ENCODE measurements at regions not wholly inside any gene's neighbourhood (a gene's known extent, or its start where the extent isn't known, plus 50 kb on each side); places are given as distances from the start of the nearest gene placed in this dataset.

DNA sequence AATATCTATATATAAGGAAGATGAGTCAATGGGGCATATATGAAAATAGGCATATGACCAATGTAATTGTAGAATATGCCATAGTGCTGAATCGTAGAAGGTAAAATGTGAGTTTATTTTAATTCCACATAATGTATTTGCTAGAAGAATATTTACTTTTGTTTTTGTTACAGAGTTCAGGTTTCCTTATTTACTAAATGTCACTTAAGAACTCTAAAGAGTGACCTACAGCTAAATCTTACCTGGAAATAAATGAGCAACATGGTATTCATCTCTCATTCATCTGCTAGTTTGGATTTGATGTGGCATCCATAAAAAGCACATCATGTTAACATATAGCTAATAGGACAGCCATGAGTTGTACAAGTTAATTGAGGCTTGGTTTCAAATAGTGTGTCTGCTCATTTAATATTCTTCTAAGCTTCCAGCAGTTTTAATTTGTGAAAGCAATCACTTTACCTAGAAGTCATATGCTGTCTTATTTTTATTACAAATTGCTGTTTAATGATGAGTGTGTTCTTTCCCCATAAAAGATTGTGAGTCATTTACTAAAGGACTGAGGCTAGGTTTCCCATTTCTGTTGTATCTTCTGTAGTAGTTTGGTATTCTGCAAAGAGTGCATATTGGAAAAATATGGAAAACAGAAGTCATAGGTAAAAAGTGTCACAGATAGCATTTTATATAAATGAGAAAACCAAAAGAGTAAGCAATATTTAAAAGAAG is 222.1 kb upstream of the POU1F1 start:
- H3K27me3 Mint-ChIP-seq (ENCODE audit: unreplicated experiment), result no peaks in the 10 kb centered on the region

DNA sequence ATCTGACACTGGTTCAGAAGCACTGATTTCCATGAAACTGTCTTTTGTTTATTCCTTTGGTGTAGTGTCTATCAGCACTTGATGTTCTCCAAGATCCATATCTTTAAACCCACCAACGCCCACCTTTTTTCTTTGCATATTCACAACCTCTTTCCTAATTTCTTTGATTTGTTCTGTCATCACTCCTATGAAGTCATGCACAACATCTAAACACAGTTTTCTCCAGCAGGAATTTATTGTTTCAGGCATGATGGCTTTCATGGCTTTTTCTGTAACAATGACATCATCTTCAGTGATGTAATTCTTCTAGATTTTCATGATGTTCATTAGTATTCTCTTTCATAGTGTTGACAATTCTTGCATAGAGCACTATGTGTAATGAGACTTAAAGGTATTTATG is 219.6 kb upstream of the POU1F1 start:
- TF ChIP-seq, protein P1, sequence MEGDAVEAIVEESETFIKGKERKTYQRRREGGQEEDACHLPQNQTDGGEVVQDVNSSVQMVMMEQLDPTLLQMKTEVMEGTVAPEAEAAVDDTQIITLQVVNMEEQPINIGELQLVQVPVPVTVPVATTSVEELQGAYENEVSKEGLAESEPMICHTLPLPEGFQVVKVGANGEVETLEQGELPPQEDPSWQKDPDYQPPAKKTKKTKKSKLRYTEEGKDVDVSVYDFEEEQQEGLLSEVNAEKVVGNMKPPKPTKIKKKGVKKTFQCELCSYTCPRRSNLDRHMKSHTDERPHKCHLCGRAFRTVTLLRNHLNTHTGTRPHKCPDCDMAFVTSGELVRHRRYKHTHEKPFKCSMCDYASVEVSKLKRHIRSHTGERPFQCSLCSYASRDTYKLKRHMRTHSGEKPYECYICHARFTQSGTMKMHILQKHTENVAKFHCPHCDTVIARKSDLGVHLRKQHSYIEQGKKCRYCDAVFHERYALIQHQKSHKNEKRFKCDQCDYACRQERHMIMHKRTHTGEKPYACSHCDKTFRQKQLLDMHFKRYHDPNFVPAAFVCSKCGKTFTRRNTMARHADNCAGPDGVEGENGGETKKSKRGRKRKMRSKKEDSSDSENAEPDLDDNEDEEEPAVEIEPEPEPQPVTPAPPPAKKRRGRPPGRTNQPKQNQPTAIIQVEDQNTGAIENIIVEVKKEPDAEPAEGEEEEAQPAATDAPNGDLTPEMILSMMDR (IDR thresholded peaks at IDR 0.05; ENCODE audit: unreplicated experiment), result no peak
- no TSS peak for BruUV-seq (replicated peaks)
- no peak for DNase-seq
- CTCF ChIA-PET, result no interaction called here
- no peak overlapping the region for H3K27ac Mint-ChIP-seq (ENCODE audit: unreplicated experiment)
- intact Hi-C loops (cut with micrococcal nuclease; ENCODE audit: unreplicated experiment), result no loop called here
- H3K4me1 Mint-ChIP-seq (ENCODE audit: low read depth, unreplicated experiment), result no peaks in the 10 kb centered on the region
- H3K36me3 Mint-ChIP-seq (ENCODE audit: insufficient read depth, unreplicated experiment), result no peaks in the 10 kb centered on the region
- peaks cover 3% of the 10 kb centered on the region for H3K9me3 Mint-ChIP-seq (ENCODE audit: low read depth, unreplicated experiment)
- H3K4me3 Mint-ChIP-seq (ENCODE audit: low read depth, unreplicated experiment), result no peak overlapping the region
- H3K27me3 Mint-ChIP-seq (ENCODE audit: unreplicated experiment), result no peaks in the 10 kb centered on the region

More for the DNA sequence above, 222.1 kb upstream of the POU1F1 start:
- CTCF ChIA-PET, result no interaction called here
- intact Hi-C loops (cut with micrococcal nuclease; ENCODE audit: unreplicated experiment), result no loop called here
- TF ChIP-seq, protein P1 (IDR thresholded peaks at IDR 0.05; ENCODE audit: unreplicated experiment), result no peak
- Mint-ChIP-seq H3K27ac (ENCODE audit: unreplicated experiment) (no peak overlapping the region), H3K9me3 (ENCODE audit: low read depth, unreplicated experiment) (peaks cover 3% of the 10 kb centered on the region), H3K36me3 (ENCODE audit: insufficient read depth, unreplicated experiment) (no peaks in the 10 kb centered on the region), H3K4me1 (ENCODE audit: low read depth, unreplicated experiment) (no peaks in the 10 kb centered on the region), H3K4me3 (ENCODE audit: low read depth, unreplicated experiment) (no peak overlapping the region)
- no TSS peak for BruUV-seq (replicated peaks)
- no peak for DNase-seq

DNA sequence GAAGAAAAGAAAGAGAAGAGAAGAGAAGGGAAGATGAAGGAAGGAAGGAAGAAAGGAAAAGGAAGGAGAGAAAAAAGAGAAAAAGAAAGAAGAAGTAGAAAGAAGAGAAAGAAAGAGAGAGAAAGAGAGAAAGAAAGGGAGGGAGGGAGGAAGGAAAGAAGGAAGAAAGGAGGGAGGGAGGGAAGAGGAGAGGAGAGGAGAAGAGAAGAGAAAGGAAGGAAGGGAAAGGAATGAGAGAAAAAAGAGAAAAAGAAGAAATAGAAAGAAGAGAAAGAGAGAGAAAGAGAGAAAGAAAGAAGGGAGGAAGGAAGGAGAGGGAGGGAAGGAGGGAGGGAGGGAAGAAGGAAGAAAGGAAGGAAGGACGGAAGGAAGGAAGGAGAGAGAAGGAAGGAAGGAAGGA is 217.9 kb upstream of the POU1F1 start:
- intact Hi-C loops (cut with micrococcal nuclease; ENCODE audit: unreplicated experiment), result no loop called here
- Mint-ChIP-seq H3K27me3 (ENCODE audit: unreplicated experiment) (no peaks in the 10 kb centered on the region), H3K36me3 (ENCODE audit: insufficient read depth, unreplicated experiment) (no peaks in the 10 kb centered on the region), H3K9me3 (ENCODE audit: low read depth, unreplicated experiment) (peaks cover 3% of the 10 kb centered on the region), H3K27ac (ENCODE audit: unreplicated experiment) (no peak overlapping the region), H3K4me1 (ENCODE audit: low read depth, unreplicated experiment) (no peaks in the 10 kb centered on the region), H3K4me3 (ENCODE audit: low read depth, unreplicated experiment) (no peak overlapping the region)
- TF ChIP-seq, protein P1 (IDR thresholded peaks at IDR 0.05; ENCODE audit: unreplicated experiment), result no peak
- no TSS peak for BruUV-seq (replicated peaks)
- CTCF ChIA-PET, result no interaction called here
- no peak for DNase-seq

DNA sequence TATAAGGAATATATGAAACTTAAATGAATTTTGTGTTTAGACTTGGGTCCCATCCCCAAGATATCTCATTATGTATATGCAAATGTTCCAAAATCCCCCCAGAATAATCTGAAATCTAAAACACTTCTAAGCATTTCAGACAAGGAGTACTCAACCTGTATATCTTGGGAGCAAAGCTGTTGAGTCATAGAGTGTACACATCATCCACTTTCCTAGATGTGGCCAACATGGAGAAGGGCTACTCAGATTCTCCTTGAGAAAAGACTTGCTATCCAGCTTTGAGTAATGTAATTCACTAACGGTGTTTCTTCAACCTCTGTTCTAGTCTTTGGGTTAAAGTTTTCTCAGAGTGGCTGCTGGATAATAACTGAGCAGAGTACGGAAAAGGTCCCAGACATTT is 215.5 kb upstream of the POU1F1 start:
- no TSS peak for BruUV-seq (replicated peaks)
- DNase-seq, result no peak
- CTCF ChIA-PET, result no interaction called here
- intact Hi-C loops (cut with micrococcal nuclease; ENCODE audit: unreplicated experiment), result no loop called here
- TF ChIP-seq, protein P1 (IDR thresholded peaks at IDR 0.05; ENCODE audit: unreplicated experiment), result no peak
- no peaks in the 10 kb centered on the region for H3K36me3 Mint-ChIP-seq (ENCODE audit: insufficient read depth, unreplicated experiment)
- no peak overlapping the region for H3K4me3 Mint-ChIP-seq (ENCODE audit: low read depth, unreplicated experiment)
- no peaks in the 10 kb centered on the region for H3K4me1 Mint-ChIP-seq (ENCODE audit: low read depth, unreplicated experiment)
- H3K27ac Mint-ChIP-seq (ENCODE audit: unreplicated experiment), result no peak overlapping the region
- H3K9me3 Mint-ChIP-seq (ENCODE audit: low read depth, unreplicated experiment), result peaks cover 3% of the 10 kb centered on the region
- no peaks in the 10 kb centered on the region for H3K27me3 Mint-ChIP-seq (ENCODE audit: unreplicated experiment)

All from Calu3 (cell line).